Testis (tissue), 2 donors: ENCODE measurements at regions not wholly inside any gene's neighbourhood (a gene's known extent, or its start where the extent isn't known, plus 50 kb on each side); places are given as distances from the start of the nearest gene placed in this dataset.

Experiments
- POLR2A ChIP-seq: fragments of 450-650 bp; IDR thresholded peaks from one replicate; pipeline ENCODE4 v1.6.1; 2017; ENCODE audit warnings: antibody characterized with exemption, mild to moderate bottlenecking, moderate library complexity
- TF ChIP-seq, protein P1 (sequence below), 3 experiments: fragments of 450-650 bp in 2 of 3; fragments of 200-600 bp in 1 of 3; sonication (generic) in 1 of 3; IDR thresholded peaks; one replicate each; pipeline ENCODE4 v1.5.1; 2016 to 2019; ENCODE audit warnings: antibody characterized with exemption in 3 of 3, mild to moderate bottlenecking in 2 of 3, moderate library complexity in 1 of 3

GRCh38 chr10:8439040-8439439, 384.6 kb downstream of the GATA3 start:
- TF ChIP-seq, protein P1, sequence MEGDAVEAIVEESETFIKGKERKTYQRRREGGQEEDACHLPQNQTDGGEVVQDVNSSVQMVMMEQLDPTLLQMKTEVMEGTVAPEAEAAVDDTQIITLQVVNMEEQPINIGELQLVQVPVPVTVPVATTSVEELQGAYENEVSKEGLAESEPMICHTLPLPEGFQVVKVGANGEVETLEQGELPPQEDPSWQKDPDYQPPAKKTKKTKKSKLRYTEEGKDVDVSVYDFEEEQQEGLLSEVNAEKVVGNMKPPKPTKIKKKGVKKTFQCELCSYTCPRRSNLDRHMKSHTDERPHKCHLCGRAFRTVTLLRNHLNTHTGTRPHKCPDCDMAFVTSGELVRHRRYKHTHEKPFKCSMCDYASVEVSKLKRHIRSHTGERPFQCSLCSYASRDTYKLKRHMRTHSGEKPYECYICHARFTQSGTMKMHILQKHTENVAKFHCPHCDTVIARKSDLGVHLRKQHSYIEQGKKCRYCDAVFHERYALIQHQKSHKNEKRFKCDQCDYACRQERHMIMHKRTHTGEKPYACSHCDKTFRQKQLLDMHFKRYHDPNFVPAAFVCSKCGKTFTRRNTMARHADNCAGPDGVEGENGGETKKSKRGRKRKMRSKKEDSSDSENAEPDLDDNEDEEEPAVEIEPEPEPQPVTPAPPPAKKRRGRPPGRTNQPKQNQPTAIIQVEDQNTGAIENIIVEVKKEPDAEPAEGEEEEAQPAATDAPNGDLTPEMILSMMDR (IDR thresholded peaks at IDR 0.05), result no peak
- TF ChIP-seq POLR2A, result no peak
